ENCODE measurements at regions not wholly inside any gene's neighbourhood (a gene's known extent, or its start where the extent isn't known, plus 50 kb on each side); places are given as distances from the start of the nearest gene placed in this dataset.

GRCh38 chr3:61442696-61443095 lies 118.7 kb upstream of the PTPRG start:
- no peak for TF ChIP-seq CTCF (IDR thresholded peaks at IDR 0.05; ENCODE audit: unreplicated experiment)
- intact Hi-C loops (cut with micrococcal nuclease) = no loop called here
- peak; percentile 11 for DNase-seq (ENCODE audit: unreplicated experiment)
- ChIA-PET CTCF (no interaction called here), POLR2A (no interaction called here)
- peaks cover 9% of the 10 kb centered on the region for H3K9me3 Mint-ChIP-seq (ENCODE audit: unreplicated experiment)
- no peaks in the 10 kb centered on the region for H3K27me3 Mint-ChIP-seq (ENCODE audit: insufficient read depth, unreplicated experiment)
- no peak overlapping the region for H3K4me3 Mint-ChIP-seq (ENCODE audit: unreplicated experiment)
- H3K27ac Mint-ChIP-seq (ENCODE audit: low read depth, unreplicated experiment) = no peak overlapping the region
- BruUV-seq (replicated peaks) = no TSS peak
- peaks cover 11% of the 10 kb centered on the region for H3K36me3 Mint-ChIP-seq (ENCODE audit: insufficient read depth, unreplicated experiment)
- H3K4me1 Mint-ChIP-seq (ENCODE audit: insufficient read depth, unreplicated experiment) = peaks cover 23% of the 10 kb centered on the region

GRCh38 chr3:61443886-61444285 lies 117.5 kb upstream of the PTPRG start:
- Mint-ChIP-seq H3K4me1 (ENCODE audit: insufficient read depth, unreplicated experiment) (peaks cover 34% of the 10 kb centered on the region), H3K27ac (ENCODE audit: low read depth, unreplicated experiment) (no peak overlapping the region), H3K9me3 (ENCODE audit: unreplicated experiment) (peaks cover 9% of the 10 kb centered on the region), H3K4me3 (ENCODE audit: unreplicated experiment) (no peak overlapping the region), H3K36me3 (ENCODE audit: insufficient read depth, unreplicated experiment) (peaks cover 11% of the 10 kb centered on the region), H3K27me3 (ENCODE audit: insufficient read depth, unreplicated experiment) (no peaks in the 10 kb centered on the region)
- POLR2A ChIA-PET = interaction anchor here (1.6 kb wide), 1 partner anchor 25 kb away, joined by 3 read pairs; no protein-coding TSS in a partner anchor
- no TSS peak for BruUV-seq (replicated peaks)
- intact Hi-C loops (cut with micrococcal nuclease) = no loop called here
- TF ChIP-seq CTCF (IDR thresholded peaks at IDR 0.05; ENCODE audit: unreplicated experiment) = no peak
- CTCF ChIA-PET = interaction anchor here (1.3 kb wide), 1 partner anchor 86 kb away, joined by 5 read pairs; no protein-coding TSS in a partner anchor
- no peak for DNase-seq (ENCODE audit: unreplicated experiment)

GRCh38 chr3:61444782-61445181 lies 116.6 kb upstream of the PTPRG start:
- H3K36me3 Mint-ChIP-seq (ENCODE audit: insufficient read depth, unreplicated experiment) = peaks cover 11% of the 10 kb centered on the region
- no TSS peak for BruUV-seq (replicated peaks)
- no peak overlapping the region for H3K4me3 Mint-ChIP-seq (ENCODE audit: unreplicated experiment)
- no peak for TF ChIP-seq CTCF (IDR thresholded peaks at IDR 0.05; ENCODE audit: unreplicated experiment)
- ChIA-PET POLR2A (interaction anchor here (0.6 to 1.6 kb wide), 2 partner anchors 25 to 946 kb away, joined by 3 read pairs; no protein-coding TSS in a partner anchor), CTCF (interaction anchor here (1.3 kb wide), 1 partner anchor 86 kb away, joined by 5 read pairs; no protein-coding TSS in a partner anchor)
- no peaks in the 10 kb centered on the region for H3K27me3 Mint-ChIP-seq (ENCODE audit: insufficient read depth, unreplicated experiment)
- intact Hi-C loops (cut with micrococcal nuclease) = no loop called here
- H3K27ac Mint-ChIP-seq (ENCODE audit: low read depth, unreplicated experiment) = no peak overlapping the region
- peaks cover 14% of the 10 kb centered on the region for H3K9me3 Mint-ChIP-seq (ENCODE audit: unreplicated experiment)
- DNase-seq (ENCODE audit: unreplicated experiment) = no peak
- peaks cover 43% of the 10 kb centered on the region for H3K4me1 Mint-ChIP-seq (ENCODE audit: insufficient read depth, unreplicated experiment)

GRCh38 chr3:61445924-61446323 lies 115.4 kb upstream of the PTPRG start:
- CTCF ChIA-PET = no interaction called here
- peaks cover 11% of the 10 kb centered on the region for H3K36me3 Mint-ChIP-seq (ENCODE audit: insufficient read depth, unreplicated experiment)
- peaks cover 47% of the 10 kb centered on the region for H3K4me1 Mint-ChIP-seq (ENCODE audit: insufficient read depth, unreplicated experiment)
- intact Hi-C loops (cut with micrococcal nuclease) = no loop called here
- DNase-seq (ENCODE audit: unreplicated experiment) = no peak
- no peak overlapping the region for H3K4me3 Mint-ChIP-seq (ENCODE audit: unreplicated experiment)
- H3K27me3 Mint-ChIP-seq (ENCODE audit: insufficient read depth, unreplicated experiment) = no peaks in the 10 kb centered on the region
- peak overlapping the region; percentile 96 for H3K27ac Mint-ChIP-seq (ENCODE audit: low read depth, unreplicated experiment)
- peaks cover 6% of the 10 kb centered on the region for H3K9me3 Mint-ChIP-seq (ENCODE audit: unreplicated experiment)
- no peak for TF ChIP-seq CTCF (IDR thresholded peaks at IDR 0.05; ENCODE audit: unreplicated experiment)
- POLR2A ChIA-PET = no interaction called here
- no TSS peak for BruUV-seq (replicated peaks)

Data from MCF 10A (cell line).